Gastrocnemius medialis (tissue), 4 donors: ENCODE measurements at regions not wholly inside any gene's neighbourhood (a gene's known extent, or its start where the extent isn't known, plus 50 kb on each side); places are given as distances from the start of the nearest gene placed in this dataset.

Experiments
- CTCF ChIP-seq, 5 experiments: fragments of 450-650 bp in 3 of 5; fragments of 200-600 bp in 2 of 5; sonication (generic) in 2 of 5; IDR thresholded peaks in 4 of 5; conservative IDR thresholded peaks in 1 of 5; 1 replicate in 4 of 5; 2 replicates in 1 of 5; pipeline ENCODE4 v1.5.1; 2016 to 2019; ENCODE audit warnings: antibody characterized with exemption in 5 of 5, mild to moderate bottlenecking in 3 of 5, moderate library complexity in 3 of 5
- POLR2A ChIP-seq, 2 donors: fragments of 450-650 bp; IDR thresholded peaks; one replicate each; pipeline ENCODE4 v1.6.1; 2017; ENCODE audit warnings: antibody characterized with exemption in 2 of 2, mild to moderate bottlenecking in 2 of 2, moderate library complexity in 2 of 2

DNA sequence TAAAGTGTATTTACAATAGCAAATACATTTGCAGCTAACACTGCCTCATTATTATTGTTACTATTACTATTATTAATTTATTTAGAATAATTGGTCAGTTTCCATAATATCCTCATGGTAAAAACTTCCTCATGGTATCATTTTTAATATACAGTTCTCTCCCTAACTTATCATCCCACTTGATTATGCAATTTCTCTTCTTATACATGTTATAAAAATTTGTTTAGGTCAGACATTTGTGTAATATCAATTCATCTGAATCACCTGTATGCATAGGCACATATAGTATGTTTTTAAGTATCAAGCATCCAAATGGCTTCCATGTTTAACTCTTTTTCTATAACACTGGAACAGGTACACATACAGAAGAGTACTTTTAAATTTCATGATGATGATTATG is 210.8 kb upstream of the STARD13 start:
- TF ChIP-seq CTCF (IDR thresholded peaks at IDR 0.05 in 4 of 5, conservative IDR thresholded peaks at IDR 0.05 in 1 of 5) (no peak), POLR2A (IDR thresholded peaks at IDR 0.05) (no peak)
